IMR-90 (cell line): ENCODE measurements at regions not wholly inside any gene's neighbourhood (a gene's known extent, or its start where the extent isn't known, plus 50 kb on each side); places are given as distances from the start of the nearest gene placed in this dataset.

Experiments
- ATAC-seq: fragments of 200-7000 bp; cut with Tn5 transposase; 2 replicates; pipeline ENCODE4 v1.9.1; 2020; ENCODE audit warnings: low read depth, mild to moderate bottlenecking, moderate library complexity
- BruUV-seq: library from RNA; stranded (reverse); fragments of 400-500 nt; replicated peaks from 2 replicates; lab custom pipeline; 2021; lab: Mats Ljungman, UMichigan
- CTCF ChIA-PET: fragments of 300-600 bp; formaldehyde crosslinking; extraction: SDS; loops from one replicate; lab custom pipeline; 2021; ENCODE audit warnings: antibody characterized with exemption; lab: Yijun Ruan, JAX
- POLR2A ChIA-PET: fragments of 300-600 bp; sonication (Branson Sonifier 250); formaldehyde crosslinking; loops from one replicate; lab custom pipeline; 2022; ENCODE audit warnings: antibody characterized with exemption; ENCODE audit not compliant: unreplicated experiment; lab: Charles Lee
- DNase-seq: peaks from one replicate; pipeline ENCODE4 v3.0.0; 2013
- H2AFZ ChIP-seq: replicated peaks from 2 replicates; pipeline ENCODE3; 2013; ENCODE audit warnings: low read length, mild to moderate bottlenecking; ENCODE audit not compliant: poor library complexity
- H2AK5ac ChIP-seq: 2 replicates; pipeline ENCODE4 v1.6.1; 2013; ENCODE audit warnings: low read depth, low read length, inconsistent platforms
- H2AK9ac ChIP-seq: replicated peaks from 2 replicates; pipeline ENCODE3; 2013; ENCODE audit warnings: mild to moderate bottlenecking, low read depth, low read length, moderate library complexity; ENCODE audit not compliant: poor library complexity
- H2BK120ac ChIP-seq: 2 replicates; pipeline ENCODE4 v1.6.1; 2013; ENCODE audit warnings: low read depth, low read length, inconsistent platforms
- H2BK15ac ChIP-seq: 3 replicates; pipeline ENCODE4 v1.6.1; 2013; ENCODE audit warnings: low read depth, low read length, inconsistent platforms
- H2BK20ac ChIP-seq: 2 replicates; pipeline ENCODE4 v1.6.1; 2013; ENCODE audit warnings: low read depth, mild to moderate bottlenecking, inconsistent platforms, low read length, moderate library complexity
- H2BK5ac ChIP-seq: 2 replicates; pipeline ENCODE4 v1.6.1; 2013; ENCODE audit warnings: mild to moderate bottlenecking, low read depth, low read length, inconsistent platforms; ENCODE audit not compliant: poor library complexity, severe bottlenecking
- H3K14ac ChIP-seq: replicated peaks from 2 replicates; pipeline ENCODE4 v1.6.1; 2013; ENCODE audit warnings: low read depth, low read length, inconsistent platforms
- H3K18ac ChIP-seq: 2 replicates; pipeline ENCODE4 v1.6.1; 2013; ENCODE audit warnings: low read depth, low read length, control low read depth
- H3K23ac ChIP-seq: 2 replicates; pipeline ENCODE4 v1.6.1; 2013; ENCODE audit warnings: low read depth, low read length, inconsistent platforms
- H3K27ac ChIP-seq: 2 replicates; pipeline ENCODE4 v1.5.1; 2013; ENCODE audit warnings: mild to moderate bottlenecking, control low read depth, low read length; ENCODE audit not compliant: insufficient read depth
- H3K27me3 ChIP-seq: 2 replicates; pipeline ENCODE4 v1.6.1; 2013; ENCODE audit warnings: low read length; ENCODE audit not compliant: control insufficient read depth, insufficient read depth
- H3K36me3 ChIP-seq: 2 replicates; pipeline ENCODE4 v1.6.1; 2013; ENCODE audit warnings: low read length, mixed read lengths; ENCODE audit not compliant: control insufficient read depth, insufficient read depth
- H3K4ac ChIP-seq: 2 replicates; pipeline ENCODE4 v1.6.1; 2013; ENCODE audit warnings: low read depth, low read length, inconsistent platforms
- H3K4me1 ChIP-seq: 2 replicates; pipeline ENCODE4 v1.6.1; 2013; ENCODE audit warnings: low read length, mixed read lengths; ENCODE audit not compliant: control insufficient read depth, insufficient read depth
- H3K4me2 ChIP-seq: 2 replicates; pipeline ENCODE4 v1.6.1; 2013; ENCODE audit warnings: low read depth, mild to moderate bottlenecking, control low read depth, low read length, moderate library complexity
- H3K4me3 ChIP-seq: 2 replicates; pipeline ENCODE4 v1.5.1; 2013; ENCODE audit warnings: low read depth, mild to moderate bottlenecking, control low read depth, low read length, moderate library complexity; ENCODE audit not compliant: insufficient read depth
- H3K56ac ChIP-seq: 2 replicates; pipeline ENCODE4 v1.6.1; 2013; ENCODE audit warnings: low read length, inconsistent platforms; ENCODE audit not compliant: insufficient read depth; ENCODE audit errors: extremely low read depth
- H3K79me1 ChIP-seq, 2 experiments: 2 replicates each; pipeline ENCODE4 v1.6.1; 2013; ENCODE audit warnings: low read length in 2 of 2, inconsistent platforms in 1 of 2, low read depth in 1 of 2
- H3K9ac ChIP-seq: 2 replicates; pipeline ENCODE4 v1.6.1; 2013; ENCODE audit warnings: low read depth, low read length, control low read depth
- H3K9me1 ChIP-seq: 2 replicates; pipeline ENCODE4 v1.6.1; 2013; ENCODE audit warnings: low read length, inconsistent platforms; ENCODE audit not compliant: insufficient read depth
- H3K9me3 ChIP-seq: 2 replicates; pipeline ENCODE4 v1.6.1; 2013; ENCODE audit warnings: low read length; ENCODE audit not compliant: control insufficient read depth, insufficient read depth
- H4K20me1 ChIP-seq: 2 replicates; pipeline ENCODE4 v1.6.1; 2013; ENCODE audit warnings: low read length, inconsistent platforms; ENCODE audit not compliant: insufficient read depth
- H4K5ac ChIP-seq: 2 replicates; pipeline ENCODE4 v1.6.1; 2013; ENCODE audit warnings: mild to moderate bottlenecking, low read depth, low read length, control low read depth
- H4K8ac ChIP-seq, 2 experiments: 2 replicates each; pipeline ENCODE4 v1.6.1; 2013; ENCODE audit warnings: low read depth in 2 of 2, low read length in 2 of 2, control low read depth in 1 of 2, inconsistent platforms in 1 of 2
- H4K91ac ChIP-seq: 2 replicates; pipeline ENCODE4 v1.6.1; 2013; ENCODE audit warnings: low read depth, low read length, inconsistent platforms; ENCODE audit not compliant: insufficient read depth
- BHLHE40 ChIP-seq: fragments of 150-350 bp; IDR thresholded peaks from 2 replicates; pipeline ENCODE4 v1.6.1; 2016; ENCODE audit warnings: mild to moderate bottlenecking, low read depth, low read length
- CEBPB ChIP-seq: IDR thresholded peaks from 2 replicates; pipeline ENCODE4 v1.6.1; 2012; ENCODE audit warnings: low read depth, low read length, improper control_type of control experiment
- CHD1 ChIP-seq: IDR thresholded peaks from 2 replicates; pipeline ENCODE4 v1.6.1; 2012; ENCODE audit warnings: low read depth, low read length, improper control_type of control experiment
- CTCF ChIP-seq: conservative IDR thresholded peaks from 2 replicates; pipeline ENCODE4 v1.5.1; 2012; ENCODE audit warnings: mild to moderate bottlenecking, low read depth, low read length, improper control_type of control experiment
- ELK1 ChIP-seq: fragments of 150-350 bp; IDR thresholded peaks from 2 replicates; pipeline ENCODE4 v1.6.1; 2016; ENCODE audit warnings: low read depth, mild to moderate bottlenecking, low read length, moderate library complexity, borderline replicate concordance
- FOS ChIP-seq: fragments of 150-350 bp; IDR thresholded peaks from 2 replicates; pipeline ENCODE4 v1.6.1; 2016; ENCODE audit warnings: low read depth, low read length
- MAFK ChIP-seq: IDR thresholded peaks from 2 replicates; pipeline ENCODE4 v1.6.1; 2012; ENCODE audit warnings: low read depth, low read length, improper control_type of control experiment
- MAZ ChIP-seq: IDR thresholded peaks from 2 replicates; pipeline ENCODE4 v1.6.1; 2012; ENCODE audit warnings: low read depth, mild to moderate bottlenecking, low read length, improper control_type of control experiment, moderate library complexity, borderline replicate concordance
- MXI1 ChIP-seq: IDR thresholded peaks from 2 replicates; pipeline ENCODE4 v1.6.1; 2012; ENCODE audit warnings: low read depth, mild to moderate bottlenecking, low read length, moderate library complexity, borderline replicate concordance
- NFE2L2 ChIP-seq: fragments of 150-350 bp; IDR thresholded peaks from 2 replicates; pipeline ENCODE4 v1.6.1; 2016; ENCODE audit warnings: low read depth, mild to moderate bottlenecking, low read length
- POLR2A ChIP-seq: IDR thresholded peaks from 2 replicates; pipeline ENCODE4 v1.6.1; 2012; ENCODE audit warnings: mild to moderate bottlenecking, low read depth, low read length
- RAD21 ChIP-seq: IDR thresholded peaks from 2 replicates; pipeline ENCODE4 v1.6.1; 2012; ENCODE audit warnings: low read length, improper control_type of control experiment
- RCOR1 ChIP-seq: IDR thresholded peaks from 2 replicates; pipeline ENCODE4 v1.6.1; 2012; ENCODE audit warnings: mild to moderate bottlenecking, low read length, improper control_type of control experiment; ENCODE audit not compliant: insufficient replicate concordance
- RFX5 ChIP-seq: IDR thresholded peaks from 2 replicates; pipeline ENCODE4 v1.8.0; 2012; ENCODE audit warnings: low read depth, mild to moderate bottlenecking, low read length, moderate library complexity
- SMC3 ChIP-seq: fragments of 150-350 bp; IDR thresholded peaks from 2 replicates; pipeline ENCODE4 v1.6.1; 2016; ENCODE audit warnings: low read depth, mild to moderate bottlenecking, antibody characterized with exemption, low read length, moderate library complexity
- USF2 ChIP-seq: fragments of 150-350 bp; IDR thresholded peaks from 2 replicates; pipeline ENCODE4 v1.6.1; 2017; ENCODE audit warnings: mild to moderate bottlenecking, antibody characterized with exemption, low read length, low read depth
- whole genome bisulfite sequencing, 2 experiments: methylation state at CpG; one replicate each; pipeline versions ENCODE4 v1.1.5 to v1.1.7; 2013; ENCODE audit warnings: missing lambda C conversion rate in 2 of 2; ENCODE audit not compliant: insufficient read length in 1 of 2; ENCODE audit errors: extremely low coverage in 2 of 2; 5-methylcytosine and 5-hydroxymethylcytosine counted together
- dilution Hi-C: fragments of 300-500 bp; cut with HindIII; formaldehyde crosslinking; loops from one replicate; pipeline ENCODE4 v1.14.3; 2018; ENCODE audit warnings: low sequenced_read_pairs; ENCODE audit not compliant: unreplicated experiment
- in situ Hi-C: fragments of 300-500 bp; cut with MboI; formaldehyde crosslinking; loops from 3 replicates; pipeline ENCODE4 v1.14.3; 2019; ENCODE audit warnings: low sequenced_read_pairs, inconsistent platforms, mixed read lengths
- intact Hi-C: fragments of 100-400 bp; cut with micrococcal nuclease; formaldehyde crosslinking; loops from 2 replicates; pipeline ENCODE4 v1.10.0; 2022

GRCh38 chr3:89698208-89698830 lies 590.9 kb downstream of the EPHA3 start:
- dilution Hi-C loops: no loop called here

More at GRCh38 chr3:89698208-89698830, 590.9 kb downstream of the EPHA3 start:
- Histone ChIP-seq H3K27me3 (no peaks in the 10 kb centered on the region), H4K91ac (no peak overlapping the region), H3K4ac (no peak overlapping the region), H3K9ac (no peak overlapping the region), H3K4me3 (no peak overlapping the region), H2BK15ac (no peak overlapping the region), H3K36me3 (no peaks in the 10 kb centered on the region), H3K18ac (no peak overlapping the region), H2BK5ac (no peak overlapping the region), H2AFZ (no peak overlapping the region), H2BK20ac (no peak overlapping the region), H2AK5ac (no peak overlapping the region), H3K4me1 (no peaks in the 10 kb centered on the region), H3K79me1 (no peaks in the 10 kb centered on the region), H3K23ac (no peak overlapping the region), H3K14ac (no peak overlapping the region), H3K9me1 (no peaks in the 10 kb centered on the region), H4K8ac (no peak overlapping the region), H3K4me2 (no peak overlapping the region), H3K9me3 (peaks cover 3% of the 10 kb centered on the region; the same call in 1 of the 2 replicates), H4K5ac (no peak overlapping the region), H3K27ac (no peak overlapping the region), H2BK120ac (no peak overlapping the region), H3K56ac (no peak overlapping the region), H2AK9ac (no peak overlapping the region), H4K20me1 (no peaks in the 10 kb centered on the region)
- no peak for DNase-seq
- ATAC-seq: peak; percentile 27; the same call in 1 of the 2 replicates
- BruUV-seq: no TSS peak
- in situ Hi-C loops (no loop called here), intact Hi-C loops (no loop called here)
- TF ChIP-seq CEBPB (no peak), CTCF (no peak), RCOR1 (no peak), POLR2A (no peak), MAFK (no peak), FOS (no peak), NFE2L2 (no peak), USF2 (no peak), MXI1 (no peak), MAZ (no peak), ELK1 (no peak), SMC3 (no peak), CHD1 (no peak), BHLHE40 (no peak), RAD21 (no peak), RFX5 (no peak)
- no CpG with 5 or more reads among the region's 3 CpGs for WGBS, 2 experiments
- ChIA-PET CTCF (no interaction called here), POLR2A (no interaction called here)
